ENCODE measurements at regions not wholly inside any gene's neighbourhood (a gene's known extent, or its start where the extent isn't known, plus 50 kb on each side); places are given as distances from the start of the nearest gene placed in this dataset.

DNA sequence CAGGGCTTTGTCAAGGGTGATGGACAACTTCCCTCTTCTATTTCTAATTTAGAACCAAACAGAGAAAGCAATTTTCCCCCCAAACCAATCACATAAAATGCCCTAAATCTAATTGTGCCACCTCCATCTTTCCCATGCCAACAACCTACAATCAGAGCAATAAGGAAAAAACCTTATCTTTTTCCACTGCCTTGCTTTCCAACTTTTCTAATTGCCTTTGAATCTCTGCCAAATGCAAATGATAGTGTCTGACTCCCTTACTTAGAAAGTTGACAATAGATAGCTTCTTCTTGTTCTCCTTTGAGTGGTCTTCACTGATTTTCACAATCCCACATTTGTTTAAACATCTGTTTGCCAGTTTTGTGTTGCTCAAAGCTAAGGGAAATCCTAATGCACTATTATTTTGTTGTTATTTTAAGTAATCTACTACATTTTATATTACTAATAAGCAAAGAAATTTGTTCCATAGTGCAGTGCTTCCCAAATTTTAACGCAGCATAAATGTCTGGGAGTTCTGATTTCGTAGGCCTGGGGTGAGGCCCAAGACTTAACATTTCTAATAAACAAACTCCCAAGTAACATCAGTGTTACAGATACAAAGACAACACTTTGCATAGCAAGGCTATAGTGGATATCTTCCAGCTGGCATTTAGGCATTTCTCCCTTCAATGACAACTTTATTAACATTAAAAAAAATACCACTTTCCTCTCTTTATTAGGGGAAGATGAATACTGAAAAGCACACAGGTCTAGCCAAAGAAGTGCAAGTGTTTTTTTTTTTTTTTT is 696.3 kb upstream of the USP15 start:
- no peak overlapping the region for H2AK5ac ChIP-seq (ENCODE audit: low read length, severe bottlenecking)
- H2BK5ac ChIP-seq (ENCODE audit: low read depth, low read length, poor library complexity, severe bottlenecking) = no peak overlapping the region
- no peak overlapping the region for H4K91ac ChIP-seq (ENCODE audit: low read length)
- H3K4me1 ChIP-seq (ENCODE audit: control insufficient read depth, insufficient read depth, low read depth, low read length) = no peaks in the 10 kb centered on the region
- no peak overlapping the region for H2BK12ac ChIP-seq (ENCODE audit: low read length in 2 of 2)
- no peaks in the 10 kb centered on the region for H3K36me3 ChIP-seq (ENCODE audit: control insufficient read depth in 1 of 2, insufficient read depth in 2 of 2, low read depth in 1 of 2, low read length in 2 of 2)
- DNase-seq = no peak
- H3K14ac ChIP-seq (ENCODE audit: low read length in 2 of 2) = no peak overlapping the region
- H3K4me3 ChIP-seq (ENCODE audit: insufficient read depth in 1 of 2, low read depth in 1 of 2, low read length in 2 of 2) = no peak overlapping the region
- H3K27me3 ChIP-seq (ENCODE audit: control insufficient read depth in 1 of 2, insufficient read depth in 1 of 2, low read length in 2 of 2) = no peaks in the 10 kb centered on the region
- no peak overlapping the region for H3K4ac ChIP-seq (ENCODE audit: low read depth in 1 of 2, low read length in 2 of 2)
- H3K9me3 ChIP-seq (ENCODE audit: control insufficient read depth, low read length) = no peaks in the 10 kb centered on the region
- H3K4me2 ChIP-seq (ENCODE audit: low read length, poor library complexity, severe bottlenecking) = no peak overlapping the region
- no peak overlapping the region for H3K9ac ChIP-seq (ENCODE audit: low read length)
- H2BK15ac ChIP-seq (ENCODE audit: low read depth, poor library complexity, severe bottlenecking) = no peak overlapping the region
- 81% methylated on average over 2 of the region's 2 CpGs for WGBS
- no peak overlapping the region for H3K23ac ChIP-seq (ENCODE audit: low read length in 2 of 2)
- no peak overlapping the region for H3K27ac ChIP-seq (ENCODE audit: low read length, poor library complexity, severe bottlenecking)
- no peak overlapping the region for H2BK120ac ChIP-seq (ENCODE audit: low read depth, low read length)
- no peak overlapping the region for H2AFZ ChIP-seq (ENCODE audit: low read depth, low read length)
- H4K8ac ChIP-seq (ENCODE audit: low read length) = no peak overlapping the region
- H3K18ac ChIP-seq (ENCODE audit: low read depth in 1 of 2, low read length in 2 of 2) = no peak overlapping the region
- H3K79me1 ChIP-seq (replicated peaks; ENCODE audit: low read length, poor library complexity, severe bottlenecking) = no peaks in the 10 kb centered on the region

DNA sequence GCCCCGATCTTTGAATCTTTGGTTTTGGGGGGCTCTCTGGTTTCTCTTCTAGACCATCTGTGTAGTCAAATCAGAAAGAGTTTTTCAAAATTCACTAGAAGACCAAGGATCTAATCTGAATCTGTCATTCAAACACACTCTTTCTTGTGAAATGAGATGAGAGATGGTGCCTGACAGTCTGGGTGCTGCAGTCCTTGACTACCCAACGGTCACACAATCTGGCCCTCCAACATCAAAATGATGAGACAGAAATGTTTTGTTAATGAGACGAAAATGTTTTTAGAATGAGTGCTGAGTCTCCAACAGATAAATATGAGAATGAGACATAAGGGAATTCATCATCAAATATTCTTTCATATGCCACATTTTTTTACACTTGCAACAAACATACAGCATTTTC is 695.7 kb upstream of the USP15 start:
- Histone ChIP-seq H3K4me3 (ENCODE audit: insufficient read depth in 1 of 2, low read depth in 1 of 2, low read length in 2 of 2) (no peak overlapping the region), H3K4me1 (ENCODE audit: control insufficient read depth, insufficient read depth, low read depth, low read length) (no peaks in the 10 kb centered on the region), H3K4ac (ENCODE audit: low read depth in 1 of 2, low read length in 2 of 2) (no peak overlapping the region), H3K4me2 (ENCODE audit: low read length, poor library complexity, severe bottlenecking) (no peak overlapping the region), H4K8ac (ENCODE audit: low read length) (no peak overlapping the region), H3K9ac (ENCODE audit: low read length) (no peak overlapping the region), H2BK120ac (ENCODE audit: low read depth, low read length) (no peak overlapping the region), H3K18ac (ENCODE audit: low read depth in 1 of 2, low read length in 2 of 2) (no peak overlapping the region), H2AFZ (ENCODE audit: low read depth, low read length) (no peak overlapping the region), H2BK12ac (ENCODE audit: low read length in 2 of 2) (no peak overlapping the region), H4K91ac (ENCODE audit: low read length) (no peak overlapping the region), H2AK5ac (ENCODE audit: low read length, severe bottlenecking) (no peak overlapping the region), H3K79me1 (replicated peaks; ENCODE audit: low read length, poor library complexity, severe bottlenecking) (no peaks in the 10 kb centered on the region), H2BK5ac (ENCODE audit: low read depth, low read length, poor library complexity, severe bottlenecking) (no peak overlapping the region), H3K27ac (ENCODE audit: low read length, poor library complexity, severe bottlenecking) (no peak overlapping the region), H3K23ac (ENCODE audit: low read length in 2 of 2) (no peak overlapping the region), H3K27me3 (ENCODE audit: control insufficient read depth in 1 of 2, insufficient read depth in 1 of 2, low read length in 2 of 2) (no peaks in the 10 kb centered on the region), H3K36me3 (ENCODE audit: control insufficient read depth in 1 of 2, insufficient read depth in 2 of 2, low read depth in 1 of 2, low read length in 2 of 2) (no peaks in the 10 kb centered on the region), H3K9me3 (ENCODE audit: control insufficient read depth, low read length) (no peaks in the 10 kb centered on the region), H3K14ac (ENCODE audit: low read length in 2 of 2) (no peak overlapping the region), H2BK15ac (ENCODE audit: low read depth, poor library complexity, severe bottlenecking) (no peak overlapping the region)
- DNase-seq = no peak
- 100% methylated on average over 1 of the region's 3 CpGs for WGBS

DNA sequence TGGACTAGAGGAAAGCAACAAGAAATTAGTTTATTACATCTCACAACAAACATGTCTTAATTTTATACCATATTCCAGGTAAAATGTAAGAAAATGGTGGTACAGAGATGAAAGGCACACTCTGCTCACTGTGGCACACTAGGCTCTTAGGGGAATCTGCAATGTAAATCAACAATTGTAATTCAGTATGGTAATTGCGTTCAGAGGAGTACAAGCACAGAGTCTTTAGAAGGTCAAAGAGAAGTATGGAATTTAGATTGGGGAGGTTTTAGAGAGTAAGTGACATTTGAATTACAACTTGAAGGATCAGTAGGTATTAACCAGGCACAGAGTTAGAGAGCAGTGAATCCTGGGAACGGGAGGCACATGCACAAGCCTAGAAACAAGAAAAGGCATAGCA is 694.0 kb upstream of the USP15 start:
- Histone ChIP-seq H3K9ac (ENCODE audit: low read length) (no peak overlapping the region), H4K91ac (ENCODE audit: low read length) (no peak overlapping the region), H3K18ac (ENCODE audit: low read depth in 1 of 2, low read length in 2 of 2) (no peak overlapping the region), H4K8ac (ENCODE audit: low read length) (no peak overlapping the region), H3K27ac (ENCODE audit: low read length, poor library complexity, severe bottlenecking) (no peak overlapping the region), H2AFZ (ENCODE audit: low read depth, low read length) (no peak overlapping the region), H2AK5ac (ENCODE audit: low read length, severe bottlenecking) (no peak overlapping the region), H3K14ac (ENCODE audit: low read length in 2 of 2) (no peak overlapping the region), H3K4me1 (ENCODE audit: control insufficient read depth, insufficient read depth, low read depth, low read length) (no peaks in the 10 kb centered on the region), H2BK12ac (ENCODE audit: low read length in 2 of 2) (no peak overlapping the region), H3K4me3 (ENCODE audit: insufficient read depth in 1 of 2, low read depth in 1 of 2, low read length in 2 of 2) (no peak overlapping the region), H2BK5ac (ENCODE audit: low read depth, low read length, poor library complexity, severe bottlenecking) (no peak overlapping the region), H3K23ac (ENCODE audit: low read length in 2 of 2) (no peak overlapping the region), H3K79me1 (replicated peaks; ENCODE audit: low read length, poor library complexity, severe bottlenecking) (no peaks in the 10 kb centered on the region), H3K4me2 (ENCODE audit: low read length, poor library complexity, severe bottlenecking) (no peak overlapping the region), H3K4ac (ENCODE audit: low read depth in 1 of 2, low read length in 2 of 2) (no peak overlapping the region), H2BK120ac (ENCODE audit: low read depth, low read length) (no peak overlapping the region), H3K27me3 (ENCODE audit: control insufficient read depth in 1 of 2, insufficient read depth in 1 of 2, low read length in 2 of 2) (no peaks in the 10 kb centered on the region), H2BK15ac (ENCODE audit: low read depth, poor library complexity, severe bottlenecking) (no peak overlapping the region), H3K36me3 (ENCODE audit: control insufficient read depth in 1 of 2, insufficient read depth in 2 of 2, low read depth in 1 of 2, low read length in 2 of 2) (no peaks in the 10 kb centered on the region), H3K9me3 (ENCODE audit: control insufficient read depth, low read length) (no peaks in the 10 kb centered on the region)
- DNase-seq = no peak
- WGBS = 63% methylated on average over 2 of the region's 2 CpGs

DNA sequence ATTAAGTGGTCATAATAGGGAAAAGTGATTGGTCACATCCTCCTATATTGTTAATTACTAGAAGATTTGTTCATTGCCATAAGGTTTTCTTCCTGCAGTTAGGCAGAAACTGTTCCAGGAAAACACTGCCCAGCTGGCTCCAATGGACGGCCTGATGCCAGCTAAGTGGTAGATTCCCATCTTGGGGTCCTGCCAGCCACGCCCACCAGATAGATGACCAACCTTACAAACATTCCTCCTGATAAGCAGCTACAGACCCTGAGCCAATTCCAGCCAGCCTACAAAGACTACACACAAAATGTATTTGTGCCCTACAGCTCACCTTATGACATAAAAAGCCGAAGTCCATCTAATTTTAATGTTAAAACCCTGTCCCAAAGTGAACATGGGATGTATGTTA is 685.9 kb upstream of the USP15 start:
- no peak overlapping the region for H2BK120ac ChIP-seq (ENCODE audit: low read depth, low read length)
- WGBS = 59% methylated on average over 2 of the region's 3 CpGs
- H2AFZ ChIP-seq (ENCODE audit: low read depth, low read length) = no peak overlapping the region
- H3K4me3 ChIP-seq (ENCODE audit: insufficient read depth in 1 of 2, low read depth in 1 of 2, low read length in 2 of 2) = no peak overlapping the region
- H3K18ac ChIP-seq (ENCODE audit: low read depth in 1 of 2, low read length in 2 of 2) = no peak overlapping the region
- no peak overlapping the region for H3K14ac ChIP-seq (ENCODE audit: low read length in 2 of 2)
- H4K91ac ChIP-seq (ENCODE audit: low read length) = no peak overlapping the region
- no peak overlapping the region for H3K4ac ChIP-seq (ENCODE audit: low read depth in 1 of 2, low read length in 2 of 2)
- H2BK12ac ChIP-seq (ENCODE audit: low read length in 2 of 2) = no peak overlapping the region
- no peaks in the 10 kb centered on the region for H3K9me3 ChIP-seq (ENCODE audit: control insufficient read depth, low read length)
- H3K4me2 ChIP-seq (ENCODE audit: low read length, poor library complexity, severe bottlenecking) = no peak overlapping the region
- no peaks in the 10 kb centered on the region for H3K79me1 ChIP-seq (replicated peaks; ENCODE audit: low read length, poor library complexity, severe bottlenecking)
- H4K8ac ChIP-seq (ENCODE audit: low read length) = no peak overlapping the region
- H2AK5ac ChIP-seq (ENCODE audit: low read length, severe bottlenecking) = no peak overlapping the region
- DNase-seq = no peak
- no peaks in the 10 kb centered on the region for H3K27me3 ChIP-seq (ENCODE audit: control insufficient read depth in 1 of 2, insufficient read depth in 1 of 2, low read length in 2 of 2)
- H2BK5ac ChIP-seq (ENCODE audit: low read depth, low read length, poor library complexity, severe bottlenecking) = no peak overlapping the region
- H3K27ac ChIP-seq (ENCODE audit: low read length, poor library complexity, severe bottlenecking) = no peak overlapping the region
- no peak overlapping the region for H3K23ac ChIP-seq (ENCODE audit: low read length in 2 of 2)
- no peak overlapping the region for H3K9ac ChIP-seq (ENCODE audit: low read length)
- H3K36me3 ChIP-seq (ENCODE audit: control insufficient read depth in 1 of 2, insufficient read depth in 2 of 2, low read depth in 1 of 2, low read length in 2 of 2) = no peaks in the 10 kb centered on the region
- H3K4me1 ChIP-seq (ENCODE audit: control insufficient read depth, insufficient read depth, low read depth, low read length) = no peaks in the 10 kb centered on the region
- H2BK15ac ChIP-seq (ENCODE audit: low read depth, poor library complexity, severe bottlenecking) = no peak overlapping the region

All from mesenchymal stem cell (in vitro differentiated cells and primary cell).